SK-N-SH (cell line): ENCODE measurements at regions not wholly inside any gene's neighbourhood (a gene's known extent, or its start where the extent isn't known, plus 50 kb on each side); places are given as distances from the start of the nearest gene placed in this dataset.

Source experiments
- CTCF ChIA-PET: fragments of 300-600, 350-600 bp; formaldehyde crosslinking; extraction: SDS; loops from one replicate; lab custom pipeline; 2021; lab: Yijun Ruan, JAX
- POLR2A ChIA-PET: fragments of 350-600 bp; sonication (Branson Sonifier 250); formaldehyde crosslinking; extraction: SDS; loops from one replicate; lab custom pipeline; 2020; ENCODE audit warnings: antibody characterized with exemption, inconsistent platforms; lab: Yijun Ruan, JAX
- DNase-seq: peaks from one replicate; pipeline ENCODE4 v3.0.0; 2012
- H2AFZ ChIP-seq: fragments of 200-600 bp; sonication (generic); 2 replicates; pipeline ENCODE4 v1.8.1; 2016; ENCODE audit warnings: antibody characterized with exemption, mild to moderate bottlenecking, low read depth
- H3F3A ChIP-seq: fragments of 200-600 bp; sonication (generic); replicated peaks from 2 replicates; pipeline ENCODE3; 2016; ENCODE audit warnings: antibody characterized with exemption, mild to moderate bottlenecking; ENCODE audit not compliant: insufficient read depth
- H3K27ac ChIP-seq, 2 experiments: fragments of 200-500 bp in 1 of 2; fragments of 200-600 bp in 1 of 2; sonication (Bioruptor generic) in 1 of 2; sonication (generic), shearing (Covaris generic) in 1 of 2; 2 replicates each; pipeline versions ENCODE4 v1.5.1 to v1.6.1; 2014 to 2016; ENCODE audit warnings: low read depth in 2 of 2, inconsistent platforms in 1 of 2, low read length in 1 of 2, mild to moderate bottlenecking in 1 of 2, mixed read lengths in 1 of 2
- H3K27me3 ChIP-seq: fragments of 200-600 bp; sonication (generic), shearing (Covaris generic); 2 replicates; pipeline ENCODE4 v1.6.1; 2016; ENCODE audit warnings: mixed run types; ENCODE audit not compliant: insufficient read depth
- H3K36me3 ChIP-seq, 2 experiments: fragments of 200-500 bp in 1 of 2; fragments of 200-600 bp in 1 of 2; sonication (Bioruptor generic) in 1 of 2; sonication (generic) in 1 of 2; replicated peaks in 1 of 2; 2 replicates each; pipeline versions ENCODE3 to v1.5.1; 2014 to 2016; ENCODE audit warnings: low read length in 1 of 2, mild to moderate bottlenecking in 1 of 2; ENCODE audit not compliant: insufficient read depth in 2 of 2, control insufficient read depth in 1 of 2
- H3K4me1 ChIP-seq, 2 experiments: fragments of 200-500 bp in 1 of 2; fragments of 200-600 bp in 1 of 2; sonication (Bioruptor generic) in 1 of 2; sonication (generic), shearing (Covaris generic) in 1 of 2; 2 replicates each; pipeline versions ENCODE4 v1.5.1 to v1.6.1; 2014 to 2016; ENCODE audit warnings: low read depth in 1 of 2, low read length in 1 of 2, mixed run types in 1 of 2; ENCODE audit not compliant: insufficient read depth in 2 of 2, control insufficient read depth in 1 of 2
- H3K4me2 ChIP-seq: fragments of 200-600 bp; sonication (generic), shearing (Covaris generic); 2 replicates; pipeline ENCODE4 v1.6.1; 2017; ENCODE audit warnings: mixed run types
- H3K4me3 ChIP-seq, 2 experiments: fragments of 200-500 bp in 1 of 2; fragments of 200-600 bp in 1 of 2; sonication (Bioruptor generic) in 1 of 2; sonication (generic), shearing (Covaris generic) in 1 of 2; 2 replicates each; pipeline versions ENCODE4 v1.5.1 to v1.8.1; 2014 to 2016; ENCODE audit warnings: low read depth in 2 of 2, inconsistent platforms in 1 of 2, low read length in 1 of 2, mild to moderate bottlenecking in 1 of 2, mixed read lengths in 1 of 2, moderate library complexity in 1 of 2
- H3K79me2 ChIP-seq: fragments of 200-600 bp; sonication (generic); 2 replicates; pipeline ENCODE4 v1.8.1; 2017; ENCODE audit warnings: mild to moderate bottlenecking; ENCODE audit not compliant: insufficient read depth
- H3K9ac ChIP-seq: fragments of 200-600 bp; sonication (generic); 2 replicates; pipeline ENCODE4 v1.6.1; 2017; ENCODE audit warnings: mixed run types
- H3K9me2 ChIP-seq: fragments of 200-600 bp; sonication (generic); 2 replicates; pipeline ENCODE4 v1.6.1; 2017; ENCODE audit warnings: mixed run types
- H3K9me3 ChIP-seq: fragments of 200-600 bp; sonication (generic); 2 replicates; pipeline ENCODE4 v1.6.1; 2017; ENCODE audit warnings: mixed run types, mild to moderate bottlenecking, moderate library complexity
- H4K20me1 ChIP-seq: fragments of 200-600 bp; sonication (generic); 2 replicates; pipeline ENCODE4 v1.6.1; 2017; ENCODE audit warnings: mild to moderate bottlenecking, mixed run types; ENCODE audit not compliant: insufficient read depth
- CHD2 ChIP-seq: fragments of 150-350 bp; IDR thresholded peaks from 2 replicates; pipeline ENCODE4 v1.6.1; 2018; ENCODE audit warnings: low read length; ENCODE audit not compliant: partially characterized antibody
- ELF1 ChIP-seq: IDR thresholded peaks from 2 replicates; pipeline ENCODE4 v1.4.0; 2012
- EZH2phosphoT487 ChIP-seq: fragments of 200-600 bp; sonication (generic); IDR thresholded peaks from 2 replicates; pipeline ENCODE4 v1.6.1; 2017; ENCODE audit warnings: low read depth, mixed run types, mild to moderate bottlenecking, antibody characterized with exemption, moderate library complexity, borderline replicate concordance
- FOXJ3 ChIP-seq: sonication (generic); formaldehyde crosslinking; IDR thresholded peaks from 2 replicates; pipeline ENCODE4 v1.5.1; 2020; ENCODE audit warnings: mild to moderate bottlenecking, missing genetic modification reagents
- GABPA ChIP-seq: IDR thresholded peaks from 2 replicates; pipeline ENCODE4 v1.4.0; 2012; ENCODE audit warnings: low read depth, mild to moderate bottlenecking
- MEF2A ChIP-seq: IDR thresholded peaks from 2 replicates; pipeline ENCODE4 v1.4.0; 2012; ENCODE audit warnings: low read depth, borderline replicate concordance
- RAD21 ChIP-seq: IDR thresholded peaks from 2 replicates; pipeline ENCODE4 v1.6.1; 2012; ENCODE audit warnings: mild to moderate bottlenecking, low read length
- RCOR1 ChIP-seq: fragments of 150-350 bp; IDR thresholded peaks from 2 replicates; pipeline ENCODE4 v1.6.1; 2017; ENCODE audit warnings: antibody characterized with exemption, low read length
- SMC3 ChIP-seq: IDR thresholded peaks from 2 replicates; pipeline ENCODE4 v1.6.1; 2012; ENCODE audit warnings: low read depth, low read length, improper control_type of control experiment
- TAF1 ChIP-seq: IDR thresholded peaks from 2 replicates; pipeline ENCODE4 v1.6.1; 2012; ENCODE audit warnings: low read depth, mild to moderate bottlenecking, low read length, moderate library complexity, borderline replicate concordance
- TCF12 ChIP-seq: IDR thresholded peaks from 2 replicates; pipeline ENCODE4 v1.4.0; 2012
- YY1 ChIP-seq: IDR thresholded peaks from 2 replicates; pipeline ENCODE4 v1.4.0; 2012; ENCODE audit warnings: low read depth, mild to moderate bottlenecking
- WGBS: methylation state at CpG from one replicate; pipeline ENCODE4 v1.1.6; 2017; ENCODE audit warnings: low lambda C conversion rate; 5-methylcytosine and 5-hydroxymethylcytosine counted together
- TF ChIP-seq, protein P1 (sequence below): IDR thresholded peaks from 2 replicates; pipeline ENCODE4 v1.4.0; 2012; ENCODE audit warnings: low read depth, borderline replicate concordance
- TF ChIP-seq, protein P2 (sequence below): fragments of 150-350 bp; IDR thresholded peaks from 2 replicates; pipeline ENCODE4 v1.6.1; 2017; ENCODE audit warnings: antibody characterized with exemption, low read length, low read depth, borderline replicate concordance
- TF ChIP-seq, protein P3 (sequence below): IDR thresholded peaks from 2 replicates; pipeline ENCODE4 v1.4.0; 2012; ENCODE audit warnings: low read depth, borderline replicate concordance

DNA sequence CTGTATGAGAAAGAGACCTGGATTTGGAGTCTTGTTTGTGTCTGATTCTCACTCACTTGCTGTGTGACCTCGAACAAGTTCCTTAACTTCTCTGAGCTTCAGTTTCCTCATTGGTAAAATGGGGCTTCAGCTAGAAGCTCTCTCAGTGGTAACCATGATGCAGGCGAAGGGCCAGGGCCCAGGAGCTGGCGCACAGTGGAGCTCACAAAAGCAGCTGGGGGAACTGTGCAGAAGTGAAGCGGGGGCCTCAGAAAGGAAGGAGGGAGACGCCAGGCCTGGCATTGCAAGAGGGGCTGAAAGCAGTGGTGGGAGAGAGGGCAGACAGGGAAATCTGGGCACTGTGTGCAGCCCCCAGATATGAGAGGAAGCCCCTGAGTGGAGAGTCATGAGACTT is 88.9 kb upstream of the RUNX3 start:
- WGBS, result 81% methylated on average over 5 of the region's 5 CpGs
- Histone ChIP-seq H3K27me3 (no peaks in the 10 kb centered on the region), H3K27ac (no peak overlapping the region), H2AFZ (no peak overlapping the region), H3K4me2 (no peak overlapping the region), H3K9ac (no peak overlapping the region), H4K20me1 (no peaks in the 10 kb centered on the region), H3K4me1 (peaks cover 8 to 9% of the 10 kb centered on the region in 2 experiments; a peak in 3 of 4 replicates), H3K36me3 (no peaks in the 10 kb centered on the region), H3K9me2 (no peaks in the 10 kb centered on the region), H3K9me3 (no peaks in the 10 kb centered on the region), H3F3A (no peaks in the 10 kb centered on the region)
- DNase-seq, result no peak
- ChIA-PET CTCF (no interaction called here), POLR2A (no interaction called here)
- TF ChIP-seq, protein P1, sequence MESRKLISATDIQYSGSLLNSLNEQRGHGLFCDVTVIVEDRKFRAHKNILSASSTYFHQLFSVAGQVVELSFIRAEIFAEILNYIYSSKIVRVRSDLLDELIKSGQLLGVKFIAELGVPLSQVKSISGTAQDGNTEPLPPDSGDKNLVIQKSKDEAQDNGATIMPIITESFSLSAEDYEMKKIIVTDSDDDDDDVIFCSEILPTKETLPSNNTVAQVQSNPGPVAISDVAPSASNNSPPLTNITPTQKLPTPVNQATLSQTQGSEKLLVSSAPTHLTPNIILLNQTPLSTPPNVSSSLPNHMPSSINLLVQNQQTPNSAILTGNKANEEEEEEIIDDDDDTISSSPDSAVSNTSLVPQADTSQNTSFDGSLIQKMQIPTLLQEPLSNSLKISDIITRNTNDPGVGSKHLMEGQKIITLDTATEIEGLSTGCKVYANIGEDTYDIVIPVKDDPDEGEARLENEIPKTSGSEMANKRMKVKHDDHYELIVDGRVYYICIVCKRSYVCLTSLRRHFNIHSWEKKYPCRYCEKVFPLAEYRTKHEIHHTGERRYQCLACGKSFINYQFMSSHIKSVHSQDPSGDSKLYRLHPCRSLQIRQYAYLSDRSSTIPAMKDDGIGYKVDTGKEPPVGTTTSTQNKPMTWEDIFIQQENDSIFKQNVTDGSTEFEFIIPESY, result no peak
- no peak for TF ChIP-seq FOXJ3 (CRISPR knock-in tag)
- TF ChIP-seq, all 33 proteins: peak for 0
- no peaks in the 10 kb centered on the region for H3K79me2 ChIP-seq
- H3K4me3 ChIP-seq, result no peak overlapping the region

- TF ChIP-seq GABPA, result no peak
- TF ChIP-seq YY1, result no peak
- TF ChIP-seq TCF12, result no peak
- no peak for TF ChIP-seq TAF1
- TF ChIP-seq, protein P2, sequence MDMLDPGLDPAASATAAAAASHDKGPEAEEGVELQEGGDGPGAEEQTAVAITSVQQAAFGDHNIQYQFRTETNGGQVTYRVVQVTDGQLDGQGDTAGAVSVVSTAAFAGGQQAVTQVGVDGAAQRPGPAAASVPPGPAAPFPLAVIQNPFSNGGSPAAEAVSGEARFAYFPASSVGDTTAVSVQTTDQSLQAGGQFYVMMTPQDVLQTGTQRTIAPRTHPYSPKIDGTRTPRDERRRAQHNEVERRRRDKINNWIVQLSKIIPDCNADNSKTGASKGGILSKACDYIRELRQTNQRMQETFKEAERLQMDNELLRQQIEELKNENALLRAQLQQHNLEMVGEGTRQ, result no peak
- TF ChIP-seq CHD2, result no peak
- no peak for TF ChIP-seq ELF1
- no peak for TF ChIP-seq RCOR1
- no peak for TF ChIP-seq EZH2phosphoT487
- TF ChIP-seq, protein P3, sequence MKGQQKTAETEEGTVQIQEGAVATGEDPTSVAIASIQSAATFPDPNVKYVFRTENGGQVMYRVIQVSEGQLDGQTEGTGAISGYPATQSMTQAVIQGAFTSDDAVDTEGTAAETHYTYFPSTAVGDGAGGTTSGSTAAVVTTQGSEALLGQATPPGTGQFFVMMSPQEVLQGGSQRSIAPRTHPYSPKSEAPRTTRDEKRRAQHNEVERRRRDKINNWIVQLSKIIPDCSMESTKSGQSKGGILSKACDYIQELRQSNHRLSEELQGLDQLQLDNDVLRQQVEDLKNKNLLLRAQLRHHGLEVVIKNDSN, result no peak
- TF ChIP-seq MEF2A, result no peak
- no peak for TF ChIP-seq SMC3
- no peak for TF ChIP-seq RAD21
- Histone ChIP-seq H3K36me3 (no peaks in the 10 kb centered on the region), H3K4me1 (peaks cover 8 to 9% of the 10 kb centered on the region in 2 experiments; a peak in 3 of 4 replicates), H3F3A (no peaks in the 10 kb centered on the region), H3K79me2 (no peaks in the 10 kb centered on the region), H3K4me2 (no peak overlapping the region), H3K9me2 (no peaks in the 10 kb centered on the region), H3K9ac (no peak overlapping the region), H3K9me3 (no peaks in the 10 kb centered on the region), H3K27me3 (no peaks in the 10 kb centered on the region), H3K27ac (no peak overlapping the region), H4K20me1 (no peaks in the 10 kb centered on the region), H3K4me3 (no peak overlapping the region), H2AFZ (no peak overlapping the region)
- ChIA-PET POLR2A (no interaction called here), CTCF (interaction anchor here (0.6 to 1.2 kb wide), 2 partner anchors 8 to 10 kb away, joined by 3 read pairs; no protein-coding TSS in a partner anchor)
- 53% methylated on average over 6 of the region's 7 CpGs for WGBS
- DNase-seq, result no peak
Observed at GRCh38 chr1:25018110-25018735, 88.1 kb upstream of the RUNX3 start.
